ENCODE measurements at regions not wholly inside any gene's neighbourhood (a gene's known extent, or its start where the extent isn't known, plus 50 kb on each side); places are given as distances from the start of the nearest gene placed in this dataset.

DNA sequence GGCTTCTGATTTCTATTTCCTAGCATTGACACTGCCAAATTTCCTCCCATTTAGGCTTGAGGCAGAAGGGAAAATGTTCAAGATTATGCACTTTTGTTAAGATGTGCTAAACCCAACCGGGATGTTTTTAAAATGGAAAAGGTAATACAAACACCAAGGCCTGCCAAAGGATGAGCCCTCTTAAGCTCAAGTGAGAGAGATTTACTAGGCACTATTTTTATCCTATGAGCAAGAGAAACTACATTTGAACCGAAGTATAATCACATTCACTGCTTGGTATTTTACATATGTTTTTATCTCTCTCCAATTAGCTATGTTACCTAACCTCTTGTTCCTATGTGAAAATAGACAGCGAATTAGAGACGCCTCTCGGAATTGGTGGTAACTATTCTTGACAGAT, 295.8 kb downstream of the GABRB3 start:
- DNase-seq (ENCODE audit: extremely low spot score, insufficient read length, low read depth) (no peak), FAIRE-seq (no peak)

DNA sequence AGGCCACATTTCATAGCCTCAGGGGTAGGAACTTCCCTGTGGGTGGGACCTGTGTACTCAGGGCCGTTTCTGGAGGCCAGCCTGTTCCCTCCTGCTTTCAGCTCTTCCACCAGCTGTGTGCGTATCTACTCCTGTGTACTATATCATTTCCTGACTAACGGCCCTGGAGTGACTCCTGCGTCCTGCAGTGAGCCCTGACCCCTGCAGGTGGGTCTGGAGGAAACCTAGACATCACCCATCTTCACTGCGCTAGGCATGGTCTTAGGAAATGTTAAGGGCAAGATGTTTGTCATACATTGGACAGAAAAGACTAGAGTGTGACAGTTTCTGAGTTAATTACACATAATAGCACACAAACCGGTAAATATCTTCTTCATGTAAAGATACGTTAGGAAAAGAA, 297.3 kb downstream of the GABRB3 start:
- no peak for FAIRE-seq
- no peak for DNase-seq (ENCODE audit: extremely low spot score, insufficient read length, low read depth)

DNA sequence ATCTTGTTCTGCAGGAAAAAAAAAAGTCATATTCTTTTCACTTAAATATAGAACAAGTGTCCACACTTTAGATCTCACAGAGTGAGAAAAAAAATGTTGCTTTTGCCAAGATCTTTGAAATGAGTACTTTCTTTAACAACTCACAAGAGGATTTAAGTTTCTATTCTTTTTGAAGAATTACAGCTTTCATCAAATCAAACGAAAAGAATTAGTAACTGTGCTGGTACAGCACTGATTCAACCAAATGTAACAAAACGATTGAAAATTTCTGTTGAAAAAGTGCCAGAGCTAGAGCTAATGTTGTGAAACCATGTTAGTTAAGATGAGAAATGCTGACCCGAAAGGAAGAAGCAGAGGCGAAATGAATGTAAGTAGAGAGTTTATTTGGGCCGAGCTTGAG, 300.2 kb downstream of the GABRB3 start:
- no peak for FAIRE-seq
- DNase-seq (ENCODE audit: extremely low spot score, insufficient read length, low read depth) = no peak

DNA sequence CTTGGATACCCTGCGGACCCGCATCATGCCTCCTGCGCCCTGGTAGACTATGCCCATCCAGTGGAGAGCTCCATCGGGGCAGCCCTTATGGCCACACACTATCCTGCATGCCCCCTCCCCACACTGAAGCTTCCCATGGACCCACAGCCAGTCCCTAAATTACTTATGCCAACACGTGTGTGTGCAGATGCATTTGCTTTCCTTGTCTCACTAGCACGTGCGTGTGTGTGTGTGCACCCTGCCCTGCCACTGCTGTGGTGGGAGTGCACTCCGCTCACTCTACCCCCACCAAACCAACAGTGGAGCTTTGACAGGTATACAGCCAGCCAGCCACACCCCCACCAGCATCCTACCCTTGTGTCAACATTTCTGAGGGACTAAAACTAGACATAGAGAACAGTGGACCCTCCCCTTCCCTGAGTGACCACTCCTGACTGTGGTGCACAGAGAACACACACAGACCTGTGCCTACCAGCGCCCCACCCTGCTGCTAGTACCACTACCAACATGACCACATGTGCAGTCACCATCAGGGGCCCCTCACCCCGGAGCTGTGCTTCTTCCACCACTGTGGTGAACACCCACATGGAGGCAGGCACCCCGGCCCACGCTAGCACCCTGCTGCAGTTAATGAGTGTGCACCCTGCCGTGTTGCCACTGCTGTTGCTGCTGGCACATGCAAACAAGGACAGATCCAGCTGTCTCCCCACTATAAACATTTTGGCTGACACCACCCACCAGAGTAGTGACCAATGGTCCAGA, 310.8 kb downstream of the GABRB3 start:
- DNase-seq (ENCODE audit: extremely low spot score, insufficient read length, low read depth) (no peak), FAIRE-seq (no peak)

DNA sequence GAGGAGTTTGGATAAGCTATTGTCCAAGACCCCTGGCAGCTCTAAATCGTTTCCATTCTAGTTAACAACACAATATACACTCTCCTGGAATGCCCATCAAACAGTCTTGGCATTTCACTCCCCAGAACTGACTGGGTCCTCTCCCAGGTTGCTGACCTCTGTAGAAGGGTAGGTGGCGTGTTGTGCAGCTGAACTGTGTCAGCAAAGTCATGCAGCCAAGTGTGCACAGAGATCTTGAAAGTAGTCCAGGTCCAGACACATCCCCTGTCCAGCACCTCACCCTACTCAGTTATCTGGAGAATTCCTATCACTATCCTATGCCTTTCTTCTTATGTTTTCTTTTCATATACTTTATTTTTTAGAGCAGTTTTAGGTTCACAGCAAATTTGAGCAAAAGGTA, 312.7 kb downstream of the GABRB3 start:
- no peak for FAIRE-seq

DNA sequence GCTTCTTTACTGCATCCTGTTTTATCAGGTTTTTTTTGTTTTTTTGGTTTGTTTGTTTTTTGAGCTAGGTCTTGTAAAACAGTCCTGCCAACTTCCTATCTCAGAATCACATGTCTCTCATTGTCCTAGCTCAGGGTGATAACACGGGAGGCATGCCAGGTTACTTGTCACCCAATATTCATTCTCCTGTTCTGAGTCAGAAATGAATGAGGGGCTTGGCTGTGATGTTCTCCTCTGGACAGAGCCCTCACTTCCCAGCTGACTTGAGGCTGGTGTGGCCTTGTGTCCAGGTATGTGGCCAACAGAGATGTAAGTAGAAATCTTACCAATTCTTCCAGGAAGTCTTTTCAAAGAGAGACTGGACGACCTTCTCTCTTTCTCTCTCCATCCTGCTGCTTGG, 317.0 kb downstream of the GABRB3 start:
- no peak for FAIRE-seq
- no peak for DNase-seq (ENCODE audit: extremely low spot score, insufficient read length, low read depth)

More for the DNA sequence above, 312.7 kb downstream of the GABRB3 start:
- no peak for DNase-seq (ENCODE audit: extremely low spot score, insufficient read length, low read depth)

DNA sequence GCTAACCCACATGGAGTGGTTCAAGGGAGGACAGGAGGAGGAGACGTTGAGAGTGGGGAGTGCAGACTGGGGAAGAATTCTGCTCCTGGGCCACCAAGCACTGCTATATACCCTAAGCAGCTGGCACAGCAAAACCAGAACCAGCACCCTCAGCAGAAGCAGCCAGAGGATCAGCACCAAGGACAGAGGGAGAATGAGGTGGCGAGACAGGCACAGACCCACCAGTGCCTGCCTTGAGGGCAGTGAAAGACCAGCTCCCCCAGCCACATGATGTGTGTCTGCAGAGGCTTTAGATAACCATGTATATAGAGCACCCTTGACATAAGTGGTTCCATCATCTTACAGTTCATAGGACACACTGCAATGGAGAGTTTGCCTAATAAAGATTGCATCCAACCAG, 319.0 kb downstream of the GABRB3 start:
- FAIRE-seq = no peak
- DNase-seq (ENCODE audit: extremely low spot score, insufficient read length, low read depth) = no peak

DNA sequence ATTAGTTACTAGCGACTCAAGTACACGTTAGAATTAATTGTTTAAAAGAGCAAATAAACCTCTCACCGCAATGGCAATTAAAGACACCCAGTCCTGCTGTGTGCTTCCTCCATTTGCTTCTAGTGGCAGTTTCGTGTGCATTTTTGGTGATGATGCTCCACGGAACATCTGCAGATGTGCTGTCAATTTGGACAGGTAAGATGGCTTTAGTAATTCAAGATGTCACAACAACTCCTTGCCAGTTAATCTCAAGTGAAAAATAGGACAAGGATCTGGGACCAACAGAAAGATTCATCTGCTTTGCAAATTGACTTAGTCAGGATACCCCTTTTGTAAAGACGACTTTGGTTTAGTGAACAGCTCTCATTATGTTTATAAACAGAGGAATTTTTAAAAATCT, 320.9 kb downstream of the GABRB3 start:
- DNase-seq (ENCODE audit: extremely low spot score, insufficient read length, low read depth) = no peak
- FAIRE-seq = no peak

DNA sequence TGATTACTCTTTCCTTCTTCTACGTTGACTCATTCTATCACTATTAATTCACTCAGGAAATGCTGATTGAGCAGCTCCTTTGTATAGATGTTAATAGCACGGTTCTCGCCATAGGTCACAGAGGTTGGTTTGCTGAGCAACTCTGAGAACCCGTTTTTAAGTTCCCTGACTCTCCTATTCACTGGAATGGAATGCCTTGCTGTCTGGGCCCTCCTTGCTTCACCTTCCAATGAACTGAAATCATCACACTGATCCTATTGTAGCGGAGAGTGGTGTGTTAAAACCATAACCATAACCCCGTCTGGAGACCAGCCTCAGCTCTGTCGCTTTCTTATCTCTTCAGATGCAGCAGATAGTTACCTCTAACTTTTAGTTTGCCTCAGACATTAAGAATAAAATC, 323.6 kb downstream of the GABRB3 start:
- no peak for DNase-seq (ENCODE audit: extremely low spot score, insufficient read length, low read depth)
- FAIRE-seq = no peak

DNA sequence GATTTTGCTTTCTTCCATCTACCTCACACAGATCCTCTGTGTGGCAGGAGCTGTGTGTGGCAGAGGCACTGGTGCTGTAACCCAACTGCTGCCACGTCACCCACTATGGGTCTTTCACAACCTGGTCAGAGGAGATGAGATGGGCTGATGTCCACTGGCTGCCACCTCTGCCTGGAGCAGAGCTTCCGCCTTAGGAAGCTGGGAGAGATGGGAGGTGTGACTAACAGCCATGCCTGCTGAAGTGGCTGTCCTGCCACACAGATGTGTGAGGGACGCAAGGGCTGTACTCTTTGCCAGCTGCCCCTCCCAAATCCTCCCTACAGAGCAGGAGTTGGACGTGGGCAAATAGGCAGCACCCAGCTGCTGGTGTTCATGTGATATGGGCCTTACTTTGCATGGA, 329.5 kb downstream of the GABRB3 start:
- FAIRE-seq = no peak
- DNase-seq (ENCODE audit: extremely low spot score, insufficient read length, low read depth) = no peak

DNA sequence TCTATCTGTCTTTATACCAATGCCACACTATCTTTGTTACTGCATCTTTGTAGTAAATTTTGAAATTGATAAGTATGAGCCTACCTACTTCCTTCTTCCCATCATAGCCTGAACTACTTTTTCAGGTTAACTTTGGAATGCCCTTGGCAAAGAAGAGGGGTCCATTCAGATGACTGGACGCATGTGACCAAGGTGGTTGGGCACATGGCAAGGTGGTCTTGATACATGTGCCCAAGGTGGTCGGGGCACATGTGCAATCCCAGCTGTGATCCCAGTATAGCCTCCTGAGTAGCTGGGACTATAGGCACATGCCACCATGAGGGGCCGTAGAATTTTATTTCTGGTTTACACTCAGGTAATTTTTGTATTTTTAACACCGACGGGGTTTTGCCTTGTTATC, 330.2 kb downstream of the GABRB3 start:
- FAIRE-seq (no peak), DNase-seq (ENCODE audit: extremely low spot score, insufficient read length, low read depth) (no peak)

DNA sequence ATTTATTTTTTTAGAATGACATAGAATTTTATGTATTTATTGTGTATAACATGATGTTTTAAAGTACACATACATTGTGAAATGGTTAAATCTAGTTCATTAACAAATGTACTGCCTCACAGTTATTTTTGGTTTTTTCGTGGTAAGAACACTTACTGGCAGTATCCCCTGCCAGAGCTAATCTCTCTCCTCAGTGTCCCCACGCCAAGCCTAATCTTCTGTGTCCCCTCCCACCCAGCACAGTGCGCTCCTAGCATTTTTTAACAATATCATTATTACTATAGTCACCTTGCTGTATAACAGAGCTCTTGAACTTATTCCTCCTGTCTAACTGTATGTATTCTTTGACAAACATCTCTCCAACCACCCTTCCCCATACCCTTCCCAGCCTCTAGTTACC, 333.2 kb downstream of the GABRB3 start:
- FAIRE-seq = no peak

DNA sequence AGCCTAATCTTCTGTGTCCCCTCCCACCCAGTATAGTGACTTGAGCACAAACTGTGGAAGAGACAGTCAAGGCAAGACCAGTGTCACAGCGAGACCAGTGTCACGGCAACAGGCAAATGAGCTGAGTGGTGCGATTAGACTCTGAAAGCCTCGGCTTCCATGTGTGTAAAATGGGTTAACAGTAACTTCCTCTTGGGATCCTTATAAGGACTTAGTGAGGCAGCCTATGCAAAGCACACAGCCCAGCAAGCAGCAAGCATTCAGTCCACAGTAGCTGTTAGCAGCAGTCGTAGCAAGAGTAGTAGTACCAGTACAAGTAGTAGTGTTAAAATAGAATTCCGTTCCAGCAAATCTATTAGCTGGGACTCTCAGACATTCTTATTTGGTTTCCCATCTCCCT, 334.1 kb downstream of the GABRB3 start:
- DNase-seq (ENCODE audit: extremely low spot score, insufficient read length, low read depth) (no peak), FAIRE-seq (no peak)

More for the DNA sequence above, 333.2 kb downstream of the GABRB3 start:
- no peak for DNase-seq (ENCODE audit: extremely low spot score, insufficient read length, low read depth)

DNA sequence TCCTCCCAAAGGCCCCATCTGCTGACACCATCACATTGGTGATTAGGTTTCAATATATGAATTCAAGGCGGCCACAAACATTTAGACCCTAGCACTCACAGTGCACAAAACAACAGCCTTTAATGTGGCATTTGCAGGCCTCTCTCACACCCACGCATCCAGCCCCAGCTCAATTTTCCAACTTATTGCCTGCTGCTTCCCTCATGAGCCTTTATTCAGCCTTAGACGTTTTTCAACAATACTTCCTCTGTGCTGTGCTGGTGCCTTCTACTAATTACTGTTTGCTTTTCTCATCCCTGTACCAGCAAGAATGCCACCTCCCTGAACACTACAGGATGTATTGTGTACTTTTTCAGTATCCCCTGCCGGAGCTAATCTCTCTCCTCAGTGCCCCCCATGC, 334.6 kb downstream of the GABRB3 start:
- DNase-seq (ENCODE audit: extremely low spot score, insufficient read length, low read depth) (no peak), FAIRE-seq (no peak)

DNA sequence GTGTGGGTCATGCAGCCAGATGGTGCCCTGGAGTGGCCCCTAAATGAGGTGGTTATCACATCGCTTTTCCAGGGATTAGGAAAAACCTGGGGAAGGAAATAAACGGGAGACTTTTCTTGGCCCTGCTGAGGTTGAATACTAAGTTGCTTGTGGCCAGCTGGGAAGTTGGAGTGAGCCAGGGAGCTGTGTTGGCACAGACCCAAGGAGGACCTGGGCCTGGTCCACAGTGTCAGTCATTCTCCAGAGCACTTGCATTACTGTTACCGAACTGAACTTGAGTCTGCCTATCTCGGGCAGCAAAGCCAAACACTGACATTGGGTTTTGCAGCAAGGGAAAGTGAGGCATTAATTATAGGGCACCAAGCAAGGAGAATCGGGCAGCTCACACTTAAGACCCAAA, 339.0 kb downstream of the GABRB3 start:
- no peak for FAIRE-seq
- no peak for DNase-seq (ENCODE audit: extremely low spot score, insufficient read length, low read depth)

DNA sequence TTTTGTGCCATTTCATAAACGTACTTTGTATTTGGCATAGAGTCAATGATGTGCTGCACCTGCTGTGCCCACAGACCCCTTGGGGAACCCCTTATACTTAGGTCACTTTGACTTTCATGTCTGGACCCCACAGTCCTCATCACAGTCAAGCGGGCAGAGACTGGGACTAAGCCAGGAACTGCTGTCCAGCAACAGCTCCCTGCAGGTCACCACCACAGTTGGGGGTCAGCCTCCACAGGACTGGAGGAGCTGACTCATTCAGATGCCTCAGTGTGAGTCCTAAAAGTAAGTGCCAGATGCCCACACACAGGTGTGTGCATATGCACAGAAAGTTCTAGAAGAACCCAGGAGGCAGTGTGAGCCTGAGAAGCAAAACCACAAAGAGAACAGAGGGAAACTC, 339.8 kb downstream of the GABRB3 start:
- no peak for FAIRE-seq
- no peak for DNase-seq (ENCODE audit: extremely low spot score, insufficient read length, low read depth)

DNA sequence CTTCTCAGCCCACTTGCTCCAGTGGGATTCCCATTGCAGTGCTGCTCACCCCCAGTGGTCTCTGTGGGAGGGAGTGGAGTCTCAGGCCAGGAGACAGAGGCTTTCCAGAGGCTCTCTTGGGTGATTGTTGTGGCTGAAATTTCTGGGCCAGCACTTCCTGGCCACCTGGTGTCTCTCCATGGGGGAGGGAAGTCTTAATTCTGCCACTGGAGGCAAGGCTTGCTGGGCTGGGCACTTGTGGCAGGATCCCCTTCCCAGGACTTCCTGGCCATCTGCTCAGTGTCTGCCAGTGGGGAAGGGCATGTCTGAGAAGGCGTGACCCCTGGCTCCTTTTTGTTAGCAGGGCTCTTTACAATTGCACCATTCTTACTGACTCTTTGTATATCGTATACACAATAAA, 351.8 kb downstream of the GABRB3 start:
- no peak for FAIRE-seq
- DNase-seq (ENCODE audit: extremely low spot score, insufficient read length, low read depth) = no peak

DNA sequence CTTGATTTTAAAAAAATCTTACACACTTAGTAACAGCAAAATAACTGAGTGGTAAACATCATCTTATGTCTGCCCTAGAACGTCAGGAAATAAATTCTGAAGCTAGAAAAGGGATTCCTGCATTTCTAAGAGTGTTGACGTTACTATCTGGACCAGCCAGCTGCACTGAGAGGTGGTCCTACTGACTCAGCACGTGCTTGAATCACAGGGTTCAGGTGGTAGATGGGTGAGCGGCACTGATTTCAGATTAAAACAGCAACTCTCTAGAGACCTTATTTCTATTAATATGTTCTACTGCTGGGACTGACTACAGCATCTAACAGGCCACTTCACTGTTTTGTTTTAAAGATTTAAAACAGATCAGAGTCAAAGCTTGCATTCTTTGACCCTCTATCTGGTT, 377.2 kb downstream of the GABRB3 start:
- FAIRE-seq (no peak), DNase-seq (ENCODE audit: extremely low spot score, insufficient read length, low read depth) (no peak)

DNA sequence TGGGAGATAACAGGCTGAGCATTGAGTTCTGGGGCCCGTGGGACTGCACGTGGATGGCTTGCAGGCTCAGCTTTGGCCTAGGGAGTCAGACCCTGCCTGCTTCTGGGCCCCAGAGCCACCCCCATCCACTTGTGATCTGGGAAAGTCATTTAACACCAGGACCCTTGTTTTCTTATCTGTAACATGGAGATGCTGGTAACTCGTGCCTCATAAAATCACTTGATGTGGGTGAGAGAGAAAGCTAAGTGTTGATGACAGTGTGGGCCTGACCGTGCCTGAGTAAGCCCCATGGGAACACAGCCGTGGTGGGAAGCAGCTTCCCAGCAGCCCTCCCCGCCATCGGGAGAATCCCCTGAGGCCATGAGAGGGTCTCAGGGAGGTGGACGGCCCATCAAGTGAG, 378.1 kb downstream of the GABRB3 start:
- FAIRE-seq (no peak), DNase-seq (ENCODE audit: extremely low spot score, insufficient read length, low read depth) (no peak)

DNA sequence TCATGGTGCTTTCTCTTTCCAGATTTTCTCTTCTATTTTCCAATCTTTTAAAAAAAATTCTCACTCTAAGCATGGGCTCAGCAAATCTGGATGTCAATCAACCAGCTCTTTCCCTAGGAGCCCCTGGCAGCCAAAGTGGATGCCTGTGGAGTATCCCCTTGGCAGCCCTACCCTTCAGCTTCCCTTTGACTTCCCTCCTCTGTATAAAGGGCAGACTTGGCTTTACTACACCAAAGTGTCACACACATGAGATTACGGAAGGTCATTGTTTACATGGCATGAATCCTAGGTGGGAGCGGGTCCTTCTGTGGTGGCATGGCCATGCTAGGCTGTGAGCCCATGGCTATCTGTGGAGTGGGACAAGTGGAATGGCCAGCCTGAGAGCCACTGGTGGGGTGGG, 379.9 kb downstream of the GABRB3 start:
- no peak for FAIRE-seq

DNA sequence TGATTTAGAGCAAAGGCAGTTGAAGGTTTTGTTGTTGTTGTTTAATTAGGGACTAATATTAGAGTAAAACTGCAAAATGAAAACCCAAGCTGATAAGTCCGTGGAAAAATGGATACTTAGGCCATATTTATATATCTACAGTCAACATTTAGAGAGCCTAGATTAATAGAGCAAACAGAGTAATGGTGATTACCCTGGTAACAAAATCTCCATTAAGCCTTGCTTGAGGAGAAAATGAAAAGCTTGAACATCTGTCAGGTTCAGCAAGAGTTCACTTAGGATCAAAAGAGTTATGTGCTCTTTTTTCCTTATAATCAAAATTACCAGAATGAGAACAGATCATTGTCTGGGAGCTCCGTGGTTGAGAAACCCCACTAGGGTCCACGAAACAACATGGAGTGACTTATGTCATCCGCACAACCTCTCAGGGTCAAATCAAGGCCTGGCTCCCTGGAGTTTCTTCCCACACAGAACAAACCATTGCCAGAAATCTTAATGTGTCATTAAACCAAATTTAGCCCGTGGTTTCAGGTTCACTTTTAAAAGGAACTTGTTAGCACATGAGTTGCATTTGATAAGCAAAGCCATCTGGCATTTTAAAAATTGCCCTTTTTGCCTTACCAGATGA, 381.2 kb downstream of the GABRB3 start:
- no peak for FAIRE-seq
- DNase-seq (ENCODE audit: extremely low spot score, insufficient read length, low read depth) = no peak

More for the DNA sequence above, 379.9 kb downstream of the GABRB3 start:
- DNase-seq (ENCODE audit: extremely low spot score, insufficient read length, low read depth) = no peak
